ENCODE measurements at regions not wholly inside any gene's neighbourhood (a gene's known extent, or its start where the extent isn't known, plus 50 kb on each side); places are given as distances from the start of the nearest gene placed in this dataset.

DNA sequence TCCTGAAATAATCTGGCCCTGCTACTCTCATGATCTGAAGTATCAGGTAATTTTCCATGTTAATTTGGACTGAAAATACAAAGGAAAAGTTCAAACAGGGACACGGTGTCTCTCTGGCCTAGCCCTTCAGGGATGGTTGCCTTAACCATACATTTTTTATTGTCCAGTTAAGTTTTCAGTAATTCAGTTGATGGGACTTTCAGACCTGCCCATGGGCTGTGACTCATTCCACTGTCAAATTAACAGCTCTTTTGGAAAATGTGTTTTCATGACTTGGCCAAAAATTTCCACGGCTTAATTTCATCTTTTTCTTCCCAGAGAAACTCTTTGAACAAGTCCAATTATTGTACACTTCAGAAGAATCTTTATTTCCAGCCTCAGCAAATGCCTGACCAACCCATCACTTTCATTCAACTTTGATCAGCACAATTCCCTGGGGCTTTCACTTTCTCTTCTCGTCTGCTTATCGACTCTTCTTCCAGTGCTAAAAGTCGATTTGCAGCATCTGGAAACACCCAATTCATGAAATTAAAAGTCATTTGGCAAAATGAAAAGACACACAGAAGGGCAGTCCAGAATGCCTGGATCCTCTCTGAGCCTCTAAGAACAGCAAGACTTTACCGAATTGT, 293.9 kb downstream of the RAB28 start:
- Histone ChIP-seq H3K27me3 (ENCODE audit: insufficient read depth, poor library complexity, severe bottlenecking) (no peaks in the 10 kb centered on the region), H3K4me1 (ENCODE audit: insufficient read depth, poor library complexity, severe bottlenecking) (no peaks in the 10 kb centered on the region), H3K4me3 (ENCODE audit: severe bottlenecking) (no peak overlapping the region), H3K9me3 (ENCODE audit: severe bottlenecking) (no peaks in the 10 kb centered on the region), H3K27ac (ENCODE audit: poor library complexity, severe bottlenecking) (no peak overlapping the region), H3K36me3 (ENCODE audit: low read depth) (no peaks in the 10 kb centered on the region)
- no peak for TF ChIP-seq CTCF (IDR thresholded peaks at IDR 0.05; ENCODE audit: poor library complexity, severe bottlenecking)
- no peak for ATAC-seq (ENCODE audit: low read depth)
- no peak for DNase-seq (ENCODE audit: low spot score)

DNA sequence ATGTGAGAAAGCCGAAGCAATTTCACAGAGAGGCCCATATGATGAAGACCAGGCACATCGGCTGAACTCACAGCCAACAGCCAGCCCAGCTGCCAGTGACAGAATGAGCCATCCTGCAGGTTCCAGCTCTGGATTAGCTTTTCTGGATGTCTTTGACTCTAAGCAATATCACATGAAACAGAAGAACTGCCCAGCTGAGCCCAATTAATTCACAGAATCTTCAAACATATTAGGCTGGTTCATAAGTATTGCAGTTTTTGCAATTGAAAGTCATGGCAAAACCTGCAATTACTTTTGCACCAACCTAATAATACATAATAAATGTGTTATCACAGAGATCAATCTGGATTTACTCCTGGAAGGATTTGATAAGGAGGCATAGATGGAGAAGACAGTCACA, 299.9 kb downstream of the RAB28 start:
- Histone ChIP-seq H3K9me3 (ENCODE audit: severe bottlenecking) (no peaks in the 10 kb centered on the region), H3K36me3 (ENCODE audit: low read depth) (no peaks in the 10 kb centered on the region), H3K27ac (ENCODE audit: poor library complexity, severe bottlenecking) (no peak overlapping the region), H3K27me3 (ENCODE audit: insufficient read depth, poor library complexity, severe bottlenecking) (no peaks in the 10 kb centered on the region), H3K4me1 (ENCODE audit: insufficient read depth, poor library complexity, severe bottlenecking) (no peaks in the 10 kb centered on the region), H3K4me3 (ENCODE audit: severe bottlenecking) (no peak overlapping the region)
- no peak for TF ChIP-seq CTCF (IDR thresholded peaks at IDR 0.05; ENCODE audit: poor library complexity, severe bottlenecking)
- DNase-seq (ENCODE audit: low spot score) (no peak), ATAC-seq (ENCODE audit: low read depth) (no peak)

GRCh38 chr4:13182133-13182532, 302.0 kb downstream of the RAB28 start:
- TF ChIP-seq CTCF (IDR thresholded peaks at IDR 0.05; ENCODE audit: poor library complexity, severe bottlenecking), result no peak
- Histone ChIP-seq H3K27me3 (ENCODE audit: insufficient read depth, poor library complexity, severe bottlenecking) (no peaks in the 10 kb centered on the region), H3K4me1 (ENCODE audit: insufficient read depth, poor library complexity, severe bottlenecking) (no peaks in the 10 kb centered on the region), H3K9me3 (ENCODE audit: severe bottlenecking) (no peaks in the 10 kb centered on the region), H3K4me3 (ENCODE audit: severe bottlenecking) (no peak overlapping the region), H3K27ac (ENCODE audit: poor library complexity, severe bottlenecking) (no peak overlapping the region), H3K36me3 (ENCODE audit: low read depth) (no peaks in the 10 kb centered on the region)
- ATAC-seq (ENCODE audit: low read depth), result no peak
- no peak for DNase-seq (ENCODE audit: low spot score)

DNA sequence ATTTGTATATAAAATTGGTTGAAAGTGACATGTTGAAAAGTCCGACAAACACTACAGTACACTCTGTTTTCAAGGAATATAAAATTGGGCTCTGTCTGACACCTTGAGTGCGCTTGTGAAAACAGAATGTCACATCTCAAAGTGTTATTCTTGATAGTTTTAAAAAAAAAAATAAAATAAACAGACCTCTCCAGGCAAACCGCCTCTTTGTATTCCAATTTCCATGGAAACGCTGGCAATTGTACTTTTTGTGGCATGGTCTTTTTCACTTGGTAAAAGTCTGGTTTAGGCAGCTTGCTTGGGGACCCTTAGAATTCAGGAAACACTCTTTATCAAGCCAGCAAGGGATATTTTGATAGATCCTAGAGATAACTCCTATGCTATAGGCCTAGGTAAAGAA, 302.5 kb downstream of the RAB28 start:
- DNase-seq (ENCODE audit: low spot score) (no peak), ATAC-seq (ENCODE audit: low read depth) (no peak)
- H3K27ac ChIP-seq (ENCODE audit: poor library complexity, severe bottlenecking), result no peak overlapping the region
- no peaks in the 10 kb centered on the region for H3K27me3 ChIP-seq (ENCODE audit: insufficient read depth, poor library complexity, severe bottlenecking)
- H3K36me3 ChIP-seq (ENCODE audit: low read depth), result no peaks in the 10 kb centered on the region
- no peaks in the 10 kb centered on the region for H3K4me1 ChIP-seq (ENCODE audit: insufficient read depth, poor library complexity, severe bottlenecking)
- TF ChIP-seq CTCF (IDR thresholded peaks at IDR 0.05; ENCODE audit: poor library complexity, severe bottlenecking), result no peak
- H3K9me3 ChIP-seq (ENCODE audit: severe bottlenecking), result no peaks in the 10 kb centered on the region
- no peak overlapping the region for H3K4me3 ChIP-seq (ENCODE audit: severe bottlenecking)

- Histone ChIP-seq H3K27me3 (ENCODE audit: insufficient read depth, poor library complexity, severe bottlenecking) (no peaks in the 10 kb centered on the region), H3K4me3 (ENCODE audit: severe bottlenecking) (no peak overlapping the region), H3K36me3 (ENCODE audit: low read depth) (no peaks in the 10 kb centered on the region), H3K4me1 (ENCODE audit: insufficient read depth, poor library complexity, severe bottlenecking) (no peaks in the 10 kb centered on the region), H3K9me3 (ENCODE audit: severe bottlenecking) (no peaks in the 10 kb centered on the region), H3K27ac (ENCODE audit: poor library complexity, severe bottlenecking) (no peak overlapping the region)
- ATAC-seq (ENCODE audit: low read depth) (no peak), DNase-seq (ENCODE audit: low spot score) (no peak)
- TF ChIP-seq CTCF (IDR thresholded peaks at IDR 0.05; ENCODE audit: poor library complexity, severe bottlenecking), result no peak
These were observed 303.4 kb downstream of the RAB28 start for GRCh38 chr4:13180701-13181100.

Data from RWPE2 (cell line).